H1 (cell line): ENCODE measurements at regions not wholly inside any gene's neighbourhood (a gene's known extent, or its start where the extent isn't known, plus 50 kb on each side); places are given as distances from the start of the nearest gene placed in this dataset.

ENCODE experiments used
- ASH2L ChIP-seq: fragments of 200-600, 300-600 bp; sonication (generic); IDR thresholded peaks from one replicate; pipeline ENCODE4 v1.7.1; 2017; ENCODE audit warnings: low read length
- BCL11A ChIP-seq, 2 experiments: IDR thresholded peaks; one replicate each; pipeline ENCODE4 v1.6.1; 2011; ENCODE audit warnings: low read depth in 2 of 2, low read length in 2 of 2, mild to moderate bottlenecking in 2 of 2
- JUND ChIP-seq: IDR thresholded peaks from 2 replicates; pipeline ENCODE4 v1.6.1; 2011; ENCODE audit warnings: mild to moderate bottlenecking, improper control_type of control experiment, low read length
- NRF1 ChIP-seq: IDR thresholded peaks from 2 replicates; pipeline ENCODE4 v1.6.1; 2011; ENCODE audit warnings: mild to moderate bottlenecking, low read depth, low read length, improper control_type of control experiment
- SP1 ChIP-seq: IDR thresholded peaks from 2 replicates; pipeline ENCODE4 v1.6.1; 2011; ENCODE audit warnings: low read depth, low read length
- TAF7 ChIP-seq: optimal IDR thresholded peaks from 2 replicates; pipeline ENCODE3; 2011; ENCODE audit warnings: low read depth, mild to moderate bottlenecking, inconsistent platforms, low read length, moderate library complexity, borderline replicate concordance
- TEAD4 ChIP-seq: IDR thresholded peaks from 2 replicates; pipeline ENCODE4 v1.6.1; 2012; ENCODE audit warnings: low read depth, low read length, inconsistent platforms, mixed read lengths
- TF ChIP-seq, protein P1 (sequence below): fragments of 300-600 bp; sonication (generic); IDR thresholded peaks from 2 replicates; pipeline ENCODE4 v1.7.1; 2012; ENCODE audit warnings: low read length, moderate library complexity, mild to moderate bottlenecking, inconsistent platforms; ENCODE audit not compliant: insufficient replicate concordance

DNA sequence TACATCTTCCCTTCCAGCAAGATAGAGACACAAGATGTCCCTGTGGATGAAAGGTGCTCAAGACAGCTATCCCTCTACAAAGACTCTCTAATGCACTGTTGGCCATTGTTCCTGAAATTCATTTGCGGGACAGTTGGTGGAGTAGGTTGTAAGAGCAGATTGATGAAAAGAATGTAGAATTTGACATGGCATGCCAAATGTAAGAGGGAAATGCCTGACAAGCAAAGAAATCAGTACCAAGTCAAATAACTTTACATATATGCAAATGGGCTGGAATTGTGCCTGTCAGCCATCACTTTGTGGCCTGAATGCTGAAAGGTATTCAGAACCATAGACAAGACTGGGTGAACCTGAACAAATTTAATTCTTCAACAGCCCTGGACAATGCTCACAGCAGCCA, 120.3 kb upstream of the FAM204A start (continued):
- TF ChIP-seq, protein P1, sequence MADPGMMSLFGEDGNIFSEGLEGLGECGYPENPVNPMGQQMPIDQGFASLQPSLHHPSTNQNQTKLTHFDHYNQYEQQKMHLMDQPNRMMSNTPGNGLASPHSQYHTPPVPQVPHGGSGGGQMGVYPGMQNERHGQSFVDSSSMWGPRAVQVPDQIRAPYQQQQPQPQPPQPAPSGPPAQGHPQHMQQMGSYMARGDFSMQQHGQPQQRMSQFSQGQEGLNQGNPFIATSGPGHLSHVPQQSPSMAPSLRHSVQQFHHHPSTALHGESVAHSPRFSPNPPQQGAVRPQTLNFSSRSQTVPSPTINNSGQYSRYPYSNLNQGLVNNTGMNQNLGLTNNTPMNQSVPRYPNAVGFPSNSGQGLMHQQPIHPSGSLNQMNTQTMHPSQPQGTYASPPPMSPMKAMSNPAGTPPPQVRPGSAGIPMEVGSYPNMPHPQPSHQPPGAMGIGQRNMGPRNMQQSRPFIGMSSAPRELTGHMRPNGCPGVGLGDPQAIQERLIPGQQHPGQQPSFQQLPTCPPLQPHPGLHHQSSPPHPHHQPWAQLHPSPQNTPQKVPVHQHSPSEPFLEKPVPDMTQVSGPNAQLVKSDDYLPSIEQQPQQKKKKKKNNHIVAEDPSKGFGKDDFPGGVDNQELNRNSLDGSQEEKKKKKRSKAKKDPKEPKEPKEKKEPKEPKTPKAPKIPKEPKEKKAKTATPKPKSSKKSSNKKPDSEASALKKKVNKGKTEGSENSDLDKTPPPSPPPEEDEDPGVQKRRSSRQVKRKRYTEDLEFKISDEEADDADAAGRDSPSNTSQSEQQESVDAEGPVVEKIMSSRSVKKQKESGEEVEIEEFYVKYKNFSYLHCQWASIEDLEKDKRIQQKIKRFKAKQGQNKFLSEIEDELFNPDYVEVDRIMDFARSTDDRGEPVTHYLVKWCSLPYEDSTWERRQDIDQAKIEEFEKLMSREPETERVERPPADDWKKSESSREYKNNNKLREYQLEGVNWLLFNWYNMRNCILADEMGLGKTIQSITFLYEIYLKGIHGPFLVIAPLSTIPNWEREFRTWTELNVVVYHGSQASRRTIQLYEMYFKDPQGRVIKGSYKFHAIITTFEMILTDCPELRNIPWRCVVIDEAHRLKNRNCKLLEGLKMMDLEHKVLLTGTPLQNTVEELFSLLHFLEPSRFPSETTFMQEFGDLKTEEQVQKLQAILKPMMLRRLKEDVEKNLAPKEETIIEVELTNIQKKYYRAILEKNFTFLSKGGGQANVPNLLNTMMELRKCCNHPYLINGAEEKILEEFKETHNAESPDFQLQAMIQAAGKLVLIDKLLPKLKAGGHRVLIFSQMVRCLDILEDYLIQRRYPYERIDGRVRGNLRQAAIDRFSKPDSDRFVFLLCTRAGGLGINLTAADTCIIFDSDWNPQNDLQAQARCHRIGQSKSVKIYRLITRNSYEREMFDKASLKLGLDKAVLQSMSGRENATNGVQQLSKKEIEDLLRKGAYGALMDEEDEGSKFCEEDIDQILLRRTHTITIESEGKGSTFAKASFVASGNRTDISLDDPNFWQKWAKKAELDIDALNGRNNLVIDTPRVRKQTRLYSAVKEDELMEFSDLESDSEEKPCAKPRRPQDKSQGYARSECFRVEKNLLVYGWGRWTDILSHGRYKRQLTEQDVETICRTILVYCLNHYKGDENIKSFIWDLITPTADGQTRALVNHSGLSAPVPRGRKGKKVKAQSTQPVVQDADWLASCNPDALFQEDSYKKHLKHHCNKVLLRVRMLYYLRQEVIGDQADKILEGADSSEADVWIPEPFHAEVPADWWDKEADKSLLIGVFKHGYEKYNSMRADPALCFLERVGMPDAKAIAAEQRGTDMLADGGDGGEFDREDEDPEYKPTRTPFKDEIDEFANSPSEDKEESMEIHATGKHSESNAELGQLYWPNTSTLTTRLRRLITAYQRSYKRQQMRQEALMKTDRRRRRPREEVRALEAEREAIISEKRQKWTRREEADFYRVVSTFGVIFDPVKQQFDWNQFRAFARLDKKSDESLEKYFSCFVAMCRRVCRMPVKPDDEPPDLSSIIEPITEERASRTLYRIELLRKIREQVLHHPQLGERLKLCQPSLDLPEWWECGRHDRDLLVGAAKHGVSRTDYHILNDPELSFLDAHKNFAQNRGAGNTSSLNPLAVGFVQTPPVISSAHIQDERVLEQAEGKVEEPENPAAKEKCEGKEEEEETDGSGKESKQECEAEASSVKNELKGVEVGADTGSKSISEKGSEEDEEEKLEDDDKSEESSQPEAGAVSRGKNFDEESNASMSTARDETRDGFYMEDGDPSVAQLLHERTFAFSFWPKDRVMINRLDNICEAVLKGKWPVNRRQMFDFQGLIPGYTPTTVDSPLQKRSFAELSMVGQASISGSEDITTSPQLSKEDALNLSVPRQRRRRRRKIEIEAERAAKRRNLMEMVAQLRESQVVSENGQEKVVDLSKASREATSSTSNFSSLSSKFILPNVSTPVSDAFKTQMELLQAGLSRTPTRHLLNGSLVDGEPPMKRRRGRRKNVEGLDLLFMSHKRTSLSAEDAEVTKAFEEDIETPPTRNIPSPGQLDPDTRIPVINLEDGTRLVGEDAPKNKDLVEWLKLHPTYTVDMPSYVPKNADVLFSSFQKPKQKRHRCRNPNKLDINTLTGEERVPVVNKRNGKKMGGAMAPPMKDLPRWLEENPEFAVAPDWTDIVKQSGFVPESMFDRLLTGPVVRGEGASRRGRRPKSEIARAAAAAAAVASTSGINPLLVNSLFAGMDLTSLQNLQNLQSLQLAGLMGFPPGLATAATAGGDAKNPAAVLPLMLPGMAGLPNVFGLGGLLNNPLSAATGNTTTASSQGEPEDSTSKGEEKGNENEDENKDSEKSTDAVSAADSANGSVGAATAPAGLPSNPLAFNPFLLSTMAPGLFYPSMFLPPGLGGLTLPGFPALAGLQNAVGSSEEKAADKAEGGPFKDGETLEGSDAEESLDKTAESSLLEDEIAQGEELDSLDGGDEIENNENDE, result no peak
- TF ChIP-seq ASH2L, result no peak
- no peak for TF ChIP-seq SP1
- TF ChIP-seq NRF1, result no peak
- TF ChIP-seq TAF7, result no peak
- no peak for TF ChIP-seq TEAD4
- TF ChIP-seq BCL11A (IDR thresholded peaks at IDR 0.05; ENCODE audit: low read depth in 2 of 2, low read length in 2 of 2), result no peak
- TF ChIP-seq JUND, result no peak
